Testis (tissue), 2 donors: ENCODE measurements at regions not wholly inside any gene's neighbourhood (a gene's known extent, or its start where the extent isn't known, plus 50 kb on each side); places are given as distances from the start of the nearest gene placed in this dataset.

Source experiments
- DNase-seq: peaks from one replicate; pipeline ENCODE4 v3.0.0-alpha.2; 2019
- H3K27ac ChIP-seq, 2 donors: fragments of 200-600 bp; sonication (generic); one replicate each; pipeline ENCODE4 v1.5.1; 2019
- H3K27me3 ChIP-seq: fragments of 200-600 bp; sonication (generic); one replicate; pipeline ENCODE4 v1.5.1; 2019
- H3K36me3 ChIP-seq: fragments of 200-600 bp; sonication (generic); one replicate; pipeline ENCODE4 v1.5.1; 2017; ENCODE audit warnings: low read depth; ENCODE audit errors: missing control alignments
- H3K4me1 ChIP-seq: fragments of 200-600 bp; sonication (generic); one replicate; pipeline ENCODE4 v1.5.1; 2019
- H3K4me3 ChIP-seq, 2 donors: fragments of 200-600 bp; sonication (generic); one replicate each; pipeline ENCODE4 v1.5.1; 2017 to 2019
- H3K9me3 ChIP-seq: fragments of 200-600 bp; sonication (generic); one replicate; pipeline ENCODE4 v1.5.1; 2017
- CTCF ChIP-seq, 3 experiments: fragments of 450-650 bp in 2 of 3; fragments of 200-600 bp in 1 of 3; sonication (generic) in 1 of 3; IDR thresholded peaks; one replicate each; pipeline ENCODE4 v1.5.1; 2016 to 2019; ENCODE audit warnings: antibody characterized with exemption in 3 of 3, mild to moderate bottlenecking in 2 of 3, moderate library complexity in 1 of 3
- POLR2A ChIP-seq: fragments of 450-650 bp; IDR thresholded peaks from one replicate; pipeline ENCODE4 v1.6.1; 2017; ENCODE audit warnings: antibody characterized with exemption, mild to moderate bottlenecking, moderate library complexity
- WGBS, 2 donors: methylation state at CpG; one replicate each; pipeline ENCODE4 v1.1.5; 2018; 5-methylcytosine and 5-hydroxymethylcytosine counted together
- intact Hi-C: fragments of 100-400 bp; cut with DNase I; formaldehyde crosslinking; loops from one replicate; pipeline ENCODE4 v1.15.1; 2023; ENCODE audit warnings: low total_unique reads

- Histone ChIP-seq H3K4me3 (no peak overlapping the region), H3K27ac (no peak overlapping the region), H3K36me3 (no peaks in the 10 kb centered on the region), H3K27me3 (no peaks in the 10 kb centered on the region), H3K4me1 (no peaks in the 10 kb centered on the region), H3K9me3 (no peaks in the 10 kb centered on the region)
- DNase-seq, result no peak
- no peak for TF ChIP-seq POLR2A
- no peak for TF ChIP-seq CTCF (IDR thresholded peaks at IDR 0.05)
- intact Hi-C loops, result no loop called here
- WGBS, 2 donors, result 86 to 88% methylated on average over 10 of the region's 10 CpGs
Observed at GRCh38 chr19:16000024-16000663, 51.3 kb downstream of the OR10H4 start.

GRCh38 chr19:16001481-16002312, 52.9 kb downstream of the OR10H4 start:
- TF ChIP-seq POLR2A (no peak), CTCF (IDR thresholded peaks at IDR 0.05) (no peak)
- 38 to 55% methylated on average over 11 to 12 of the region's 12 CpGs for WGBS, 2 donors
- peak overlapping the region in 1 of 2 donors; percentile 18 for H3K4me3 ChIP-seq
- no peaks in the 10 kb centered on the region for H3K4me1 ChIP-seq
- DNase-seq, result no peak
- no peaks in the 10 kb centered on the region for H3K36me3 ChIP-seq
- H3K9me3 ChIP-seq, result no peaks in the 10 kb centered on the region
- H3K27ac ChIP-seq, result no peak overlapping the region
- intact Hi-C loops, result no loop called here
- no peaks in the 10 kb centered on the region for H3K27me3 ChIP-seq

GRCh38 chr19:16002406-16003384, 53.9 kb downstream of the OR10H4 start:
- Histone ChIP-seq H3K36me3 (no peaks in the 10 kb centered on the region), H3K27ac (no peak overlapping the region), H3K4me3 (no peak overlapping the region), H3K27me3 (no peaks in the 10 kb centered on the region), H3K9me3 (no peaks in the 10 kb centered on the region), H3K4me1 (no peaks in the 10 kb centered on the region)
- TF ChIP-seq POLR2A, result no peak
- TF ChIP-seq CTCF (IDR thresholded peaks at IDR 0.05), result no peak
- 67 to 76% methylated on average over 9 to 11 of the region's 11 CpGs for WGBS, 2 donors
- no peak for DNase-seq
- intact Hi-C loops, result no loop called here

GRCh38 chr19:16003391-16003790, 54.6 kb downstream of the OR10H4 start:
- Histone ChIP-seq H3K27me3 (no peaks in the 10 kb centered on the region), H3K27ac (no peak overlapping the region), H3K4me3 (no peak overlapping the region), H3K36me3 (no peaks in the 10 kb centered on the region), H3K4me1 (no peaks in the 10 kb centered on the region), H3K9me3 (no peaks in the 10 kb centered on the region)
- no peak for DNase-seq
- TF ChIP-seq POLR2A, result no peak
- TF ChIP-seq CTCF (IDR thresholded peaks at IDR 0.05), result no peak
- intact Hi-C loops, result no loop called here
- 72 to 77% methylated on average over 3 of the region's 3 CpGs for WGBS, 2 donors
